Adipose tissue (tissue), 3 donors: ENCODE measurements at regions not wholly inside any gene's neighbourhood (a gene's known extent, or its start where the extent isn't known, plus 50 kb on each side); places are given as distances from the start of the nearest gene placed in this dataset.
"Not testable (repeated sequence)": the region's sequence is repeated elsewhere in the genome, so short reads cannot be mapped to it uniquely, and the experiment has no call there.

Source experiments
- H3K27ac ChIP-seq: one replicate; pipeline ENCODE4 v1.5.1; 2013; ENCODE audit warnings: low read depth, low read length
- WGBS, 3 donors: extraction: QIAGEN DNeasy Blood & Tissue Kit; methylation state at CpG; one replicate each; pipeline ENCODE4 v1.1.7; 2013; 5-methylcytosine and 5-hydroxymethylcytosine counted together
- donor health status: healthy with polysubstance abuse.
- donor health status: Bipolar disorder and iron deficiency.
- donor health status: healthy.

DNA sequence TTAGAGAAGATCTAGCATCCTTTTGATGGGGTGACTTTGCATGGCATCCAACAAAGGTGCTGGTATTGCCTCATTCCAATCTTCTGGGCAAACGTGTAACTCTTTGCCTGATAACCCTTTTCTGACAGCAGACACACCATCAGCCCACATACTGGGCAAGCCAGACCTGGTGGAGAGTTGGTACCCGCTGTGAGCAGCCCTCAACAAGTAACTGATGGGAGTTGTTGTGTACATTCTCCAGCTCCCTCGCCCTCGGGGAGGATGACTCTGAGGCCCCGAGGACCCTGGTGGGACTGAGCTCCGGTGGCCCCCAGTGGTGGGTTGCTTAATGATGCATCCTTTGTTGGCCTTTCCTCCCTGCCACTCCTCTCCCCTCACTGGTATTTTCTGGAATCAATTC is 102.4 kb upstream of the SLC6A11 start:
- no peak overlapping the region for H3K27ac ChIP-seq
- 31 to 60% (median 56%) methylated on average over 6 of the region's 6 CpGs for WGBS, 3 donors

DNA sequence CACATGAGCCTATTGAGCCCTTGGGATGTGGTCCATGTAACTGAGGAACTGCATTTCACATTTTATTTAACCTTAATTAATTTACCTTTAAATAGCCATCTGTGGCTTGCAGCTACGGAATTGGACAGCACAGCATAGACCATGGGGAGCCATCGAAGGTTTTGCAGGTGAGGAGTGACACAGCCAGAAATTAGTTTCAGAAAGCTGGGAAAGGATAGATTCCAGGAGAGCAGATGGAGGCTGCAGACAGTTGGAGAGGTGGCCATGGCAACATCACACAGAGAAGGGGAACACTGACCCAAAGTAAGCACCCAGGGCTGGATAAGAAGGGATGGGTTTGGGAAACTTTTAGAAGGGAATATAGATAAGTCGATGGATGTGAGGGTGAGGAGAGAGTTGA is 100.1 kb upstream of the SLC6A11 start:
- 88 to 92% (median 90%) methylated on average over 3 of the region's 3 CpGs for WGBS, 3 donors

DNA sequence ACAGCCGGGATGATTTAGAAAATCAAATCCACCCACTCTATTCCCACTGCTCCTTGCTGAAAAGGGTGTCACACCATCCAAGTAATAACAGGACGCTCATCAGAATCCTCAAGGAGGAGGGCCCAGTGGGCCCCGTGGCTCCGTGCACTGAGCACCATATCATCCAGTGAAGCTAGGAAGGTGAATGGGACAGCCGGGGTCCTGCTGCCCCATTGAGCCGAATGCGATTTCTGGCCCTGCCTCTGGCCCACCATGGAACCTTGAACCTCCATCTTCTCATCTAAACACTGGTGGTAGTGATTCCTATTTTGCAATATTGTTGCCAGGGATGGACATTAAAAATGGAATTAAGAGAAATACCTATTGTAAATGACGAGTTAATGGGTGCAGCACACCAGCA is 99.1 kb upstream of the SLC6A11 start:
- H3K27ac ChIP-seq: no peak overlapping the region
- WGBS, 3 donors: 73 to 86% (median 85%) methylated on average over 8 of the region's 8 CpGs

More for the DNA sequence above, 100.1 kb upstream of the SLC6A11 start:
- no peak overlapping the region for H3K27ac ChIP-seq

DNA sequence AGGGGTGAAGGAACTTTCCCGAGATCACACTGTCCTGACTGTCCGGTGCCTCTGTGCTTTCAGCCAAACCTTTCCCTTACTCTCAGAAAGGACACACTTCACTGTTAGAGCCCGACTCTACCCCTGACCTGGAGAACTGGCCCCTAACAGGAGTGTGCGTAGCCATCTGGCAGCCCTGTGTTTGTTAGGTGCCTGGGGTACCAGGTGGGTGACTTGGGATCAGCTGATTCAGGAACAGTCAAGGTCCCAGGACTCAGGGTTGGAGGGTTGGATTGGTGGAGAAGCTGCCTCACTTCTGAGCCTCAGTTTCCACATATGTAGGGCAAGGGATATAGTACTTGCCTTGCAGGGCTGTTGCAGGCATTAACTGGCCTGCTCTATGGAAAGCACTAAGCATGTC is 98.3 kb upstream of the SLC6A11 start:
- H3K27ac ChIP-seq: no peak overlapping the region
- WGBS, 3 donors: 77 to 89% (median 83%) methylated on average over 4 of the region's 4 CpGs

DNA sequence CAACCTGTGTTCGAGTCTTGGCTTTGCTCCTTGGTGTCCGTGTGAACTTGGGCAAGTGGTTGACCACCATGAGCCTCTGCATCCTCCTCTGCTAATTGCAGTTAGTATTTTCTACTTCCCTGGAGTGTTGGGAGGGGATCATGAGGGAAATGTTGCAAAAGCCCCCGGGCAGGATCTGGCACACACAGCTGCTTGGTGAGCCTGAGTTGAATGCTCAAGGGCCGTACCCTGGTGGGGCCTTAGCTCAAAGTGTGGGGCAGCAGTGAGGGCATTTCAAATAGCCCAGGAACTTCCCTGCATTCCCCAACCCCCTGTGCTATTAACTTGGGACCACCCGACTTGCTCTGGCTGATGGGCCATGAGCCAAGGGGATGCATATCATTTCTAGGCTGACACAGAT is 94.9 kb upstream of the SLC6A11 start:
- WGBS, 3 donors: 62 to 74% (median 68%) methylated on average over 5 of the region's 5 CpGs
- H3K27ac ChIP-seq: no peak overlapping the region

DNA sequence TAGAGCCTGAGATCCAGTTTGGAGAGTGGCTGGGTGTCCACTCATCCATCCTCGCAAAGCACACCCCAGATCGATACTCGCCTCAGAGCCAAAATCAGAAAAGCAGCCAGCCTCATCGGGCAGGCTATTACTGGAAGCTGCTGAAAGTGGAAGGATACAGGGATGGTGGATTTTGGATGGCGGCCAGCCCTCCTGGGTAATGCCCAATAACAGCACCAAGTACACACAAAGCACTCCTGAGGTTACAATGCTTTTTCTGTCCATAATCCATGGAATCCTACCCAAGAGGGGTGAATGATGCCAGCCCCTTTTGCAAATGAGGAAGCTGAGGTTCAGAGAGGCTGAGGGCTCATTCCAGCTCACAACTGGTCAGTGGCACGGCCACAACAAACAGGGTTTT is 93.1 kb upstream of the SLC6A11 start:
- no peak overlapping the region for H3K27ac ChIP-seq
- WGBS, 3 donors: 49 to 67% (median 61%) methylated on average over 6 of the region's 6 CpGs

DNA sequence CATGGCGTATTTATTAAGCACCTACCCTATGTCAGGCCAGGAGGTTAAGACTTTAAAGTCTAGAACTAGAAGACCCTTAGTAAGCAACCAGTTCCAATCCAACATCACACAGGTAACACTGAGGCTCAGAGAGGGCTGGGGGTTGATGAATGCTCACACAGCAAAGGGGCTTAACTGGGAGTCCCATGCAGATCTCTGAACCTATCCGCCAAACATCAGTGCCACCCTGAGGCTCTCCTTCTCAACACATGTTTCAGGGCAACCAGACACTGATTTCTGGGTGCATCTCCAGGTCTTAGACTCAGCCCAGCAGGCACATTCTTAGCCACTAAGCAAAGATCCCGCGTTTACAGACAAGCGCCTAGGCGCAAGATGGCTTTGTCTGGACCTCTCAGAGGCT is 92.0 kb upstream of the SLC6A11 start:
- no peak overlapping the region for H3K27ac ChIP-seq
- 72 to 86% (median 85%) methylated on average over 6 of the region's 6 CpGs for WGBS, 3 donors

DNA sequence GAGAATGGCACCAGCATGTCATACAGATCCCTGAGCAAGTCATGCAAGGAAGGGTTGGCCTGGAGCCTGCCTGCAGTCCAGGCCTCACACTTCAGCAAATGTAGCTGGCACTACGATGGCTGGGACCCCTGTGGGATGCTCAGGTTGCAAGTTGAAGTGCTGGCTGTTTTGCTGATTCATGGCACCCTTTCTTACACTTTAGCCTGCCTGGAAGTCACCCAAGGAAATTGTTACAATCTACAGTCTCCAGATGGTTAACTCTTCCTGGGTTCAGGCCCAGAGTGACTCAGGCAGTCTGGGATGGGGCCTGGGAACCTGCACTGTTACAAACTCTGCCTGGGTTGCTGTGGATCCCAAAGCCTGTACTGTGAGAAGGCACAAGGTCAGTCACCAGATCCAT is 91.0 kb upstream of the SLC6A11 start:
- H3K27ac ChIP-seq: no peak overlapping the region
- 11 to 31% (median 15%) methylated on average over 1 of the region's 1 CpG for WGBS, 3 donors

DNA sequence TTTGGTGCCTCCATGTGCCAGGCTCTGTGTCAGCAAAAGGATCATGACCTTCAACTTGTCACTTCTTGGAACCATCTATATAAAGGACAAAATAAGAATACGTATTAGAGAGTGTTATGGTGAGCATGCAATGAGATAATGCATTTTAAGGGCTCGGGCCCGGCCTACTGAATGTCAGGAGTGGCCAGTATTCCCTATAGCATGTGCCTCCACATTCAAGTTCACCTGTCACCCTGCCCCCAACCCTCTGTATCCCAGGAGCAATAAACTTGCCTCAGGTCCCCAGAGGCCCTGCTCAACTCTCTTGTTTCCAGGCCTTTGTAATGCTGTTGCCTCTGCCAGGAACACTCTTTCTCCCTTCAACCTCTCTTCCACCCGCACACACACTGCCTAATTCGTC is 90.2 kb upstream of the SLC6A11 start:
- H3K27ac ChIP-seq: no peak overlapping the region
- WGBS, 3 donors: 78 to 81% (median 79%) methylated on average over 5 of the region's 5 CpGs

DNA sequence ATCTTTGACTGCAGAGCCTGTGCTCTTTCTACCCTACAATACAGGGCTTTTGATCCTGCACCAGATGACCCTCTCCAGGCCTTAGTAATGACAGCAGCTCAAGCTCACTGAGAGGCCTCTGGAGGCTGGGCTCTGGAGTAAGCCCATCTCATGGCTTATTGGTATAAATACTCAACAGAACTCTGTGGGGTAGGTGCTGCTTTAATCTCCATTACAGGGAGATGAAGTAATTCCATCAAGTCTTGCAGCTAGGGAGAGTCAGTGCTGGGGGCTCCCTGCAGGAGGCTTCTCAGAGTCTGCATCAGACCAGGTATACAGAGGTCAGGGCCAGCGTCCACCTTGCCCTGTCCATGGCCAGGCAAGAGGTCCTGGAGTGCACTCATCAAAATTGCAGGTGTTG is 89.2 kb upstream of the SLC6A11 start:
- 47 to 70% (median 64%) methylated on average over 1 of the region's 1 CpG for WGBS, 3 donors
- H3K27ac ChIP-seq: no peak overlapping the region

DNA sequence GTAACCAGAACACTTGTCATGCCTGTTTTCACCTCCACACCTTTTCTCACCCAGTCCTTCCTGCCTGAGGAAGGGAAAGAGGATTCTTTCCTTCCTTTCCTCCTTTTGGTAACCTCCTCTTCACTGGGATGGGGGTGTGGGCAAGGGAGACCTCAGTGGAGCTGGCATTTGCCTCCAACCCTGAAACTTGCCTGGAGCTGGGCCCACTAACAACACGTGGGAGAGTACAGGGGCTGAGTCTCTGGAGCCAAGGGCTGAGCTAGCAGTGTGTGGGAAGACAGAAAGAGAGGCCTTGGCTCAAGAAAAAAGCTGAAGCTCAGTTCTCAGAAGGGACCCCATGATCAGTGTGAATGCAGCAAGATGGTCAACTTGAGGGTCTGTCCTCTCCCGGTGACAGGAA is 86.6 kb upstream of the SLC6A11 start:
- no peak overlapping the region for H3K27ac ChIP-seq
- 56 to 73% (median 62%) methylated on average over 2 of the region's 2 CpGs for WGBS, 3 donors

DNA sequence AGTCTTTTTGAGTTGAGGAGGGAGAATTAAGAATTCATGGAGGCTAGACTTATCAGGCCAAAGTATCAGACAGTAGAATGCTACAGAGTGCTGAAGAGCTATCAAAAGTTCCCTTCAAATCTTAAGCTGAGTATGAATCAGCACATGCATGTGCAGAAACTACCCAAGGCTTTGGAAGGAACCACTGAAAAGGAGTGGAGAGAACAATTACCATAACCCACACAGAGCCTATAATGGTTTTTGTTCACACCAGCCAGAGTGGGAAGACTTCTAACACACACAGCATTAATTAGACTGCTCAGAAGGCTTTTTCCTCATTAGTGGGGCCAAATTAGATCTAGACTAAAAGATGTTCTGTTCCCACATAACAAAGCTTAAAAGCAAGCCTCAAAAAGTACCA is 83.7 kb upstream of the SLC6A11 start:
- H3K27ac ChIP-seq: no peak overlapping the region

DNA sequence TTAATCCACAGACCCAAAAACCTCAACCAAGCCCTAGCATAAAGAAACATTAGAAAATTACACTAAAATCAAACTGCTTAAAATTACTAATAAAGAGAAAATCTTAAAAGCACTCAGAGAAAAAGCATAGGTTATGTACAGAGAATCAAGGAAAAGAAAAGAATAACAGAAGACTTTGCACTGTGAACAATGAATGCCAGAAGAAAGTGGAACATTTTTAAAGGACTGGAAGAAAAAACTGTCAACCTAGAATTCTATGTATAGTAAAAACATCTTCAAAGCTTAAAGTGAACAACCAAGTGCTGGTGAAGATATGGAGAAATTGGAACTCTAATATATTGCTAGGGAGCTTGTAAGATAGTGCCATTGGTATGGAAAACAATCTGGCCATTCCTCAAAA is 82.7 kb upstream of the SLC6A11 start:
- H3K27ac ChIP-seq: no peak overlapping the region

DNA sequence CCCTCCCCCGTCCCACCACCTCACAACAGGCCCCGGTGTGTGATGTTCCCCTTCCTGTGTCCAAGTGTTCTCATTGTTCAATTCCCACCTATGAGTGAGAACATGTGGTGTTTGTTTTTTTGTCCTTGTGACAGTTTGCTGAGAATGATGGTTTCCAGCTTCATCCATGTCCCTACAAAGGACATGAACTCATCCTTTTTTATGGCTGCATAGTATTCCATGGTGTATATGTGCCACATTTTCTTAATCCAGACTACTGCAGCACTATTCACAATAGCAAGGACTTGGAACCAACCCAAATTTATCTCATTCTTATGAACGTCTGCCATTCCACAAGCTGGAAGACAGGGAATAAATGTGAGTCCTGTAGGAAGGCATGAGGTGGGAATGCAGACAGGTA is 79.6 kb upstream of the SLC6A11 start:
- not testable (repeated sequence) for H3K27ac ChIP-seq
- WGBS, 3 donors: 73 to 86% (median 76%) methylated on average over 3 of the region's 3 CpGs

DNA sequence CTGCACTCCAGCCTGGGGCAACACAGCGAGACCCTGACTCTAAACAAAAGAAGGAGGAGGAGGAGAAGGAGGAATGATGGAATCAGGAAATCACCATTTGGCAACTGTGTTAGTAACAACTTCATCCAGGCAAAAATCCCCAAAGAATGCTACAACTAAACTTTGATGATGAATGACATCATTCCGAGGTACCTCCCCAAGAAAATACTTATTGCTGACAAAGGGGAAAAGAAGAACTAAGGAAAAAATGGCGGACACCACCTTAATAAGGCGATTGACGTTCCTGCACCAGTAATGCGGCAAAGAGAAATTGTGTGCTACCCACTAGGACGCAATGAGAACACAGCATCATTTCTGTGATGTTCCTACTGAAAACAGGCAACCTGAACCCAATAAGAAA is 78.2 kb upstream of the SLC6A11 start:
- 82 to 92% (median 91%) methylated on average over 7 of the region's 7 CpGs for WGBS, 3 donors
- no peak overlapping the region for H3K27ac ChIP-seq

DNA sequence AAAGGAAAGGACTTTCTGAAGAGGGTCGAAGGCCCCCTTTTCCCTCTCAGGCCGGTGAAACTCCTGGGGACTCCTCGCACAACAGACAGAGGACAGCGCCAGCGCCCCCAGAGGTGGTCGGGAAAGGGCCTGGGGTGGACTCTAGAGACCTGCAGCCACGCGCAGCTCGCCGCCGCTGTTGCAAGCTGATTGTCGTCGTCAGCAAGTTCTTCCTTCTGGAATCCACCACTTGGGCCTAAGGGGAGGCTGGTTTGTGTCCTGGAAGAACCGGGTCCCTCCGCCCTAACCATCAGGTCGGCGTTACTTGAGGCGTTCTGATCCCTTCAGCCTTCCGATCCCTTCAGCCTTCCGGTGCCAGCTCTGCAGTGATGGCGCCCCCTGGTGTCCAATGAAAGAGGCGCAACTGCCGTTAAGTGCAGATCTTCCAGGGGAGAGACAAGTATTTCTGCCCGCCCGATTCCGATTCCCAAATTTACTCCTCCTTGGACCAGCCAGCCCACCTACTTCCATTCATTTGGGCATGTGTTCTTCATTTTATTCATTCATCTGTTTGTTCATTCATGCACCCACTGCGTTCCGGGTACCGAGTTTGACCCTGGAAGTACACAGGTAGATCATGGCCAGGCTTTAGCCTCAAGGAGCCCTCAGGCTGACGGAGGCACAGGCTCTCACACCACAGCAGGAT is 77.2 kb upstream of the SLC6A11 start:
- WGBS, 3 donors: 2 to 4% (median 3%) methylated on average over 30 of the region's 30 CpGs
- no peak overlapping the region for H3K27ac ChIP-seq

DNA sequence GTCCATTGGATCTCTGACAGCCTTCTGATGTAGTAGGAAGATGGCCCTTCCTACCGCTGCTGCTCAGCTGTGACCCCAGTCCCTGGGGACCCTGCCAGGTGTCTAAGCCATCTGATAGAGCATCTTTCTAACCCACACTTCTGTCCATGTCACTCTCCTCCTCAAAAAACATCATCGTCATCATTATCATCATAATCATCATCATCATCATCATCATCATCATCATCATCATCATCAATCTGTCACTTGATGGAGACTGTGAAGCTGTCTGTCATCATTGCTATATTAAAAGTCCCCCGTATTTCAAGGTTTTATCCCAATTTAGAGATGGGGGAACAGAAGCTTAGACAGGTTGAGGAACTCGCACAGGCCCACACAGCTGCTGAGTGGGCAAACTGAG is 75.1 kb upstream of the SLC6A11 start:
- WGBS, 3 donors: 63 to 75% (median 65%) methylated on average over 4 of the region's 4 CpGs
- H3K27ac ChIP-seq: no peak overlapping the region

DNA sequence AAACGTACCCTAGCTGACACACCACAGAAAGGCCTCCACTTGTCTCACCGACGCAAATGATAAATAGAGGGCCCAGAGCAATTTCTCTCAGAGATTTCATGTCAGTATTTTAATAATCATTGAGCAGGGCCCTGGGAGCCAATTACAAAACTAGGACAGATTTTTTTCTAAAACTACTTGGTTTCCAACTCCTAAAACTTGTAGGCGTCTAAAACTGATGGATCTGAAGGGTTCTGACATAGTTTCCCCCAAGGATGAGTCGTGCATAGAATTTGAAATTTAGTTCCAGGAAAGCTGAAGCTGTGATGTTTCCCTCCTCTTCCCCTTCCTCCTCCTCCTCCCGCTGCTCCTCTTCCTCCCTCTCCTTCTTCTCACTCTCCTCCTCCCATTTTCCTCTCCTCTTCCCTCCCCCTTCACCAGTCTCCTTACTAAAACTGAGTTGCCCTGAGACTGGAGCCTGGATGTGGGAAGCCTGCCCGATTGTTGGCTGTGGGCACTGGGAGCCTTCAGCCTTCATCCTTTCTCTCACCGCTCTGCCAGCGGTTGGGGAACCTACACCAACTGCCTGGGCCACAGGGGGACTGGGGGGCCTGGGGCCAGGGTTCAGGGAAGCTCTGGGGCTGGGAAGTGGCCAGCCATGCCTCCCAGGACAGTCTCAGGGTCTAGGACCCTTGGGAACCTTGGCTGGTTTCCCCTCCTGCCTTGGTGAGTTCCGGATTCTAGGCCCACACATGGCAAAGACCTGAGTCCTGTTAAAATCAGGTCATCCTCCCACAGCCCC is 73.9 kb upstream of the SLC6A11 start:
- no peak overlapping the region for H3K27ac ChIP-seq
- WGBS, 3 donors: 60 to 76% (median 75%) methylated on average over 10 of the region's 10 CpGs

DNA sequence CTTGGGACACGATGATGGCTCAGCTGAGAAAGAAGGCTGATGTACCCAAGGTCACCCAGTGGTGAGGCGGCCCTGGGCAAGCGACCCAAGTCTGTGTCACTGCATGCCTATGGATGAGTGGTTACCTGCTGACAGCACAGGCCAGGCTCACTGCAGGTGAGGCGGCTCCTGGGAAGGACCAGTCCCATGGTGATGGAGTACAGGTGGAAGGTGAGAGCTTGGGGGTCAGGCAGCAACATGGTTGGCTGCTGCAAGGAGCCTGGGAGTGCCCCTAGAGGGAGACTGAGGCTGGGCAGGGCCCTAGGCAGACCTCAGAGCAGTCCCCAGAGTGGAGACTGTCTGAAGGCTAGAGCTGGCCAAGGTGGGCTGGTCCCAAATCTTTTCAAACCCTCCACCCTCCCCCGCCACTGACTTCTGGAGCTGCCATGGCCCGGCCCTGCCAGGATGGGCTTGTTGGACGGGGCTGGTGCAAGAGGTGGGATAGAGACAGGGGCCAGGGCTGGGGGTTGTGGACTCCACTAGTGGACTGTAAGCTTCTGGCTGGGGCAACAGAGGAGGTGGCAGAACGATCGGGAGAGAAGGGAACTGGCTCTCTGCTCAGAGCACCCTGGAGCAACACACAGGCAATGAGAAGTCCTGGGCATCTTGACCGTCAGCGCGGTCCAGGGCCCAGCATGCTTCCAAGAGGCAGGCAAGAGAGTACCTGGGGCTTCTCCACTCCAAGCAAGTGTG is 72.5 kb upstream of the SLC6A11 start:
- WGBS, 3 donors: 79 to 88% (median 83%) methylated on average over 12 of the region's 12 CpGs
- no peak overlapping the region for H3K27ac ChIP-seq

DNA sequence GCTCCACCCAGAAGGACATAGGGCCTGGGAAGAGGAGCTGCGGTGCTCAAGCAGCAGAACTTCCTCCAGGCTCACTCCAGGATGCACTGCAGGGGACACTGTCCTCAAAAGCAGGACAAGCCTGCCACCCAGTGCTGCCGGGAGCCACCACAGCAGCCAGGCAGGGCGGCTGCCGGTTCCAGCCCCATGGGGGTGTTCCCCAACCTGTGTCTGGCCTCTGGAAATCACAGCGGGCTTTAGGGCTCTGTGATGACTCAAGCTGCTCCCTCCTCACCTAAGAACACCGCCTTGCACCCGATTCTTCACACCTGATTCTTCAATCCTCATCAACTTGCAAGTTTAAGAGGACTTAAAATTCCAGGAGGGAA is 71.9 kb upstream of the SLC6A11 start:
- WGBS, 3 donors: 21 to 26% (median 23%) methylated on average over 7 of the region's 7 CpGs
- no peak overlapping the region for H3K27ac ChIP-seq
